Left renal pelvis (tissue), 4 donors: ENCODE measurements at regions not wholly inside any gene's neighbourhood (a gene's known extent, or its start where the extent isn't known, plus 50 kb on each side); places are given as distances from the start of the nearest gene placed in this dataset.

Experiments used
- DNase-seq, 4 donors: peaks; one replicate each; pipeline ENCODE4 v3.0.0-alpha.2; 2013; ENCODE audit warnings: low read depth in 4 of 4, low spot score in 3 of 4

GRCh38 chr4:100286636-100287035 lies 96.4 kb upstream of the DDIT4L start:
- DNase-seq = peak in 1 of 4 donors; percentile 55

GRCh38 chr4:100285121-100285520 lies 94.9 kb upstream of the DDIT4L start:
- DNase-seq = no peak

GRCh38 chr4:100284129-100284880 lies 94.0 kb upstream of the DDIT4L start:
- DNase-seq = no peak

- no peak for DNase-seq
Measured at GRCh38 chr4:100280807-100281206, 90.5 kb upstream of the DDIT4L start.

- DNase-seq = no peak
Measured at GRCh38 chr4:100278567-100278966, 88.3 kb upstream of the DDIT4L start.

GRCh38 chr4:100269446-100269845 lies 79.2 kb upstream of the DDIT4L start:
- no peak for DNase-seq

GRCh38 chr4:100268789-100269188 lies 78.5 kb upstream of the DDIT4L start:
- DNase-seq = no peak

GRCh38 chr4:100261346-100261745 lies 71.1 kb upstream of the DDIT4L start:
- DNase-seq = no peak

GRCh38 chr4:100258675-100259074 lies 68.4 kb upstream of the DDIT4L start:
- DNase-seq = no peak

- no peak for DNase-seq
Measured at GRCh38 chr4:100257567-100257966, 67.3 kb upstream of the DDIT4L start.

GRCh38 chr4:100254237-100254636 lies 64.0 kb upstream of the DDIT4L start:
- DNase-seq = no peak

- DNase-seq = no peak
Measured at GRCh38 chr4:100248476-100248875, 58.2 kb upstream of the DDIT4L start.

GRCh38 chr4:100246697-100247096 lies 56.4 kb upstream of the DDIT4L start:
- no peak for DNase-seq

GRCh38 chr4:100244347-100244746 lies 54.1 kb upstream of the DDIT4L start:
- DNase-seq = no peak
